H9 (cell line): ENCODE measurements at regions not wholly inside any gene's neighbourhood (a gene's known extent, or its start where the extent isn't known, plus 50 kb on each side); places are given as distances from the start of the nearest gene placed in this dataset.

Source experiments
- DNase-seq: peaks from one replicate; pipeline ENCODE4 v3.0.0-alpha.2; 2017
- H2AFZ ChIP-seq: one replicate; pipeline ENCODE4 v1.6.1; 2013; ENCODE audit warnings: mild to moderate bottlenecking, low read length, control low read depth, moderate library complexity
- H2AK5ac ChIP-seq: 2 replicates; pipeline ENCODE4 v1.6.1; 2013; ENCODE audit warnings: low read length, control low read depth, mixed read lengths; ENCODE audit not compliant: insufficient read length
- H2BK120ac ChIP-seq: one replicate; pipeline ENCODE4 v1.6.1; 2013; ENCODE audit warnings: low read depth, mild to moderate bottlenecking, low read length, control low read depth, inconsistent platforms; ENCODE audit not compliant: poor library complexity, severe bottlenecking
- H2BK12ac ChIP-seq: 2 replicates; pipeline ENCODE4 v1.6.1; 2013; ENCODE audit warnings: low read length, control low read depth, mixed read lengths, low read depth; ENCODE audit not compliant: insufficient read length
- H2BK15ac ChIP-seq: 2 replicates; pipeline ENCODE4 v1.6.1; 2013; ENCODE audit warnings: low read depth, low read length, control low read depth
- H2BK20ac ChIP-seq: one replicate; pipeline ENCODE4 v1.6.1; 2013; ENCODE audit warnings: low read depth, mild to moderate bottlenecking, low read length, control low read depth, inconsistent platforms; ENCODE audit not compliant: poor library complexity, severe bottlenecking
- H2BK5ac ChIP-seq: 2 replicates; pipeline ENCODE4 v1.6.1; 2013; ENCODE audit warnings: low read length, control low read depth, mixed read lengths; ENCODE audit not compliant: insufficient read length
- H3K14ac ChIP-seq: 2 replicates; pipeline ENCODE4 v1.6.1; 2013; ENCODE audit warnings: low read length, control low read depth; ENCODE audit not compliant: insufficient read depth
- H3K18ac ChIP-seq: 2 replicates; pipeline ENCODE4 v1.6.1; 2013; ENCODE audit warnings: low read depth, mild to moderate bottlenecking, mixed read lengths, low read length, control low read depth; ENCODE audit not compliant: insufficient read length
- H3K23ac ChIP-seq: 2 replicates; pipeline ENCODE4 v1.6.1; 2013; ENCODE audit warnings: low read length, control low read depth, mixed read lengths, low read depth; ENCODE audit not compliant: insufficient read length
- H3K23me2 ChIP-seq: 2 replicates; pipeline ENCODE4 v1.6.1; 2013; ENCODE audit warnings: low read depth, mild to moderate bottlenecking, mixed read lengths, low read length, control low read depth; ENCODE audit not compliant: insufficient read length, poor library complexity, severe bottlenecking
- H3K27ac ChIP-seq: 2 replicates; pipeline ENCODE4 v1.5.1; 2013; ENCODE audit warnings: low read length, control low read depth, mixed read lengths, low read depth; ENCODE audit not compliant: insufficient read length
- H3K27me3 ChIP-seq: 2 replicates; pipeline ENCODE4 v1.6.1; 2013; ENCODE audit warnings: low read length, control low read depth, inconsistent platforms; ENCODE audit not compliant: insufficient read depth
- H3K4ac ChIP-seq: 2 replicates; pipeline ENCODE4 v1.6.1; 2013; ENCODE audit warnings: low read depth, mild to moderate bottlenecking, control low read depth, inconsistent platforms, low read length, moderate library complexity
- H3K4me1 ChIP-seq: 2 replicates; pipeline ENCODE4 v1.6.1; 2013; ENCODE audit warnings: low read length, control low read depth, inconsistent platforms; ENCODE audit not compliant: insufficient read depth
- H3K4me2 ChIP-seq: 2 replicates; pipeline ENCODE4 v1.6.1; 2013; ENCODE audit warnings: low read length, control low read depth, mixed read lengths; ENCODE audit not compliant: insufficient read length, insufficient read depth
- H3K56ac ChIP-seq: 2 replicates; pipeline ENCODE4 v1.6.1; 2013; ENCODE audit warnings: low read depth, mild to moderate bottlenecking, mixed read lengths, low read length, control low read depth; ENCODE audit not compliant: insufficient read length
- H3K79me1 ChIP-seq: 2 replicates; pipeline ENCODE4 v1.6.1; 2013; ENCODE audit warnings: low read depth, mild to moderate bottlenecking, moderate library complexity, low read length, control low read depth, inconsistent platforms; ENCODE audit not compliant: insufficient read depth, poor library complexity, severe bottlenecking
- H3K79me2 ChIP-seq: 2 replicates; pipeline ENCODE4 v1.6.1; 2013; ENCODE audit warnings: low read length, control low read depth, inconsistent platforms; ENCODE audit not compliant: insufficient read depth
- H3K9ac ChIP-seq: 2 replicates; pipeline ENCODE4 v1.6.1; 2013; ENCODE audit warnings: low read length, control low read depth, mixed read lengths; ENCODE audit not compliant: insufficient read length; ENCODE audit errors: extremely low read depth
- H3K9me3 ChIP-seq: one replicate; pipeline ENCODE4 v1.6.1; 2013; ENCODE audit warnings: low read depth, low read length, inconsistent platforms; ENCODE audit not compliant: control insufficient read depth
- H3T11ph ChIP-seq: one replicate; pipeline ENCODE4 v1.6.1; 2013; ENCODE audit warnings: mild to moderate bottlenecking, low read length, control low read depth, inconsistent platforms
- H4K20me1 ChIP-seq: one replicate; pipeline ENCODE4 v1.6.1; 2013; ENCODE audit not compliant: control insufficient read depth, insufficient read length, insufficient read depth
- H4K5ac ChIP-seq: 2 replicates; pipeline ENCODE4 v1.6.1; 2013; ENCODE audit warnings: low read depth, mild to moderate bottlenecking, mixed read lengths, low read length, control low read depth; ENCODE audit not compliant: insufficient read length
- H4K8ac ChIP-seq: replicated peaks from 2 replicates; pipeline ENCODE4 v1.6.1; 2013; ENCODE audit warnings: low read length, control low read depth, mixed read lengths, low read depth; ENCODE audit not compliant: insufficient read length
- H4K91ac ChIP-seq: 2 replicates; pipeline ENCODE4 v1.6.1; 2013; ENCODE audit warnings: low read depth, mild to moderate bottlenecking, moderate library complexity, mixed read lengths, low read length, control low read depth; ENCODE audit not compliant: insufficient read length
- H3K27ac Mint-ChIP-seq, 3 experiments: 2 replicates in 2 of 3; 3 replicates in 1 of 3; pipeline ENCODE4 v1.8.0; 2020 to 2021; ENCODE audit warnings: mixed read lengths in 3 of 3, mild to moderate bottlenecking in 1 of 3, moderate library complexity in 1 of 3
- H3K27me3 Mint-ChIP-seq: 2 replicates; pipeline ENCODE4 v1.8.0; 2021; ENCODE audit warnings: low read depth, mild to moderate bottlenecking, moderate library complexity, mixed read lengths
- H3K36me3 Mint-ChIP-seq, 3 experiments: 2 replicates in 2 of 3; 3 replicates in 1 of 3; pipeline ENCODE4 v1.8.0; 2020 to 2021; ENCODE audit warnings: low read depth in 3 of 3, mixed read lengths in 3 of 3; ENCODE audit not compliant: insufficient read depth in 1 of 3
- H3K4me1 Mint-ChIP-seq, 2 experiments: 2 replicates each; pipeline ENCODE4 v1.8.0; 2020; ENCODE audit warnings: mixed read lengths in 2 of 2
- H3K4me3 Mint-ChIP-seq, 2 experiments: 2 replicates in 1 of 2; 3 replicates in 1 of 2; pipeline ENCODE4 v1.8.0; 2020 to 2021; ENCODE audit warnings: mild to moderate bottlenecking in 2 of 2, mixed read lengths in 2 of 2, moderate library complexity in 1 of 2
- H3K9me3 Mint-ChIP-seq, 2 experiments: 2 replicates in 1 of 2; 3 replicates in 1 of 2; pipeline ENCODE4 v1.8.0; 2020; ENCODE audit warnings: mild to moderate bottlenecking in 2 of 2, mixed read lengths in 2 of 2, moderate library complexity in 1 of 2
- WGBS: extraction: QIAGEN DNeasy Blood & Tissue Kit; methylation state at CpG from one replicate; pipeline ENCODE4 v1.1.7; 2013; ENCODE audit warnings: missing lambda C conversion rate, low lambda C conversion rate, mixed read lengths; ENCODE audit not compliant: insufficient read length; ENCODE audit errors: extremely low coverage; 5-methylcytosine and 5-hydroxymethylcytosine counted together
- TF ChIP-seq, protein P1 (sequence below): fragments of 200-600 bp; sonication (generic); conservative IDR thresholded peaks from 3 replicates; pipeline ENCODE4 v1.8.0; 2021; ENCODE audit warnings: antibody characterized with exemption, mild to moderate bottlenecking

DNA sequence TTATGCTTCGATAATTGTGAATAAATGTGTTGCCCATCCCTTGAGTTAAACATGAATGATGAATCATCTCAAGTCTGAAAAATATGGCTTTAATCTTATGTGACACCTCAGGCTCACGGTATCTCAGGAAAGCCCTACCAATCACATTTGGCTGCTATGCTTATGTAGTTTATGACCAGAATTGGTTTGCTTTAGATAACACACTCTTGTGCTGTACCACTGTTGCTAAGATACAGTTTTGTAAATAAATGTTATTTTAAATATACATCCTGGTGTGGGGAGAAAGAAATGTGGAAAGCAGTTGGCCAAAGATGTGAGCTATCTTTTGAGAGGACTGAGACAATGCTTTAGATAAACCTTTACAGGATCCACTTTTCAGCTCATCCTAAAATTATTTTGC lies 63.2 kb downstream of the NPY1R start:
- Histone ChIP-seq H3K23ac (no peak overlapping the region), H4K5ac (no peak overlapping the region), H3K4me1 (no peaks in the 10 kb centered on the region; the same call in 1 of the 2 replicates), H3T11ph (no peak overlapping the region), H4K8ac (no peak overlapping the region), H3K4ac (no peak overlapping the region), H3K79me2 (no peaks in the 10 kb centered on the region), H3K9me3 (no peaks in the 10 kb centered on the region), H2BK12ac (no peak overlapping the region), H3K79me1 (no peaks in the 10 kb centered on the region), H3K14ac (no peak overlapping the region), H2BK15ac (no peak overlapping the region), H2AK5ac (no peak overlapping the region), H2BK5ac (no peak overlapping the region), H4K20me1 (no peaks in the 10 kb centered on the region), H4K91ac (no peak overlapping the region), H3K56ac (no peak overlapping the region), H3K18ac (no peak overlapping the region), H3K27me3 (no peaks in the 10 kb centered on the region), H2BK20ac (no peak overlapping the region), H2BK120ac (no peak overlapping the region), H2AFZ (no peak overlapping the region), H3K9ac (no peak overlapping the region), H3K23me2 (no peaks in the 10 kb centered on the region), H3K4me2 (no peak overlapping the region), H3K27ac (no peak overlapping the region)
- TF ChIP-seq, protein P1, sequence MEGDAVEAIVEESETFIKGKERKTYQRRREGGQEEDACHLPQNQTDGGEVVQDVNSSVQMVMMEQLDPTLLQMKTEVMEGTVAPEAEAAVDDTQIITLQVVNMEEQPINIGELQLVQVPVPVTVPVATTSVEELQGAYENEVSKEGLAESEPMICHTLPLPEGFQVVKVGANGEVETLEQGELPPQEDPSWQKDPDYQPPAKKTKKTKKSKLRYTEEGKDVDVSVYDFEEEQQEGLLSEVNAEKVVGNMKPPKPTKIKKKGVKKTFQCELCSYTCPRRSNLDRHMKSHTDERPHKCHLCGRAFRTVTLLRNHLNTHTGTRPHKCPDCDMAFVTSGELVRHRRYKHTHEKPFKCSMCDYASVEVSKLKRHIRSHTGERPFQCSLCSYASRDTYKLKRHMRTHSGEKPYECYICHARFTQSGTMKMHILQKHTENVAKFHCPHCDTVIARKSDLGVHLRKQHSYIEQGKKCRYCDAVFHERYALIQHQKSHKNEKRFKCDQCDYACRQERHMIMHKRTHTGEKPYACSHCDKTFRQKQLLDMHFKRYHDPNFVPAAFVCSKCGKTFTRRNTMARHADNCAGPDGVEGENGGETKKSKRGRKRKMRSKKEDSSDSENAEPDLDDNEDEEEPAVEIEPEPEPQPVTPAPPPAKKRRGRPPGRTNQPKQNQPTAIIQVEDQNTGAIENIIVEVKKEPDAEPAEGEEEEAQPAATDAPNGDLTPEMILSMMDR = no peak
- no CpG with 5 or more reads among the region's 2 CpGs for WGBS
- Mint-ChIP-seq H3K9me3 (no peaks in the 10 kb centered on the region), H3K36me3 (no peaks in the 10 kb centered on the region), H3K27me3 (no peaks in the 10 kb centered on the region), H3K27ac (peak overlapping the region in 1 of 3 experiments; percentile 5; a peak in 1 of 7 replicates), H3K4me3 (no peak overlapping the region), H3K4me1 (peaks cover 16 to 24% of the 10 kb centered on the region in 2 experiments)
- DNase-seq = no peak
